Hematopoietic multipotent progenitor cell (in vitro differentiated cells): ENCODE measurements at regions not wholly inside any gene's neighbourhood (a gene's known extent, or its start where the extent isn't known, plus 50 kb on each side); places are given as distances from the start of the nearest gene placed in this dataset.
"Not testable (repeated sequence)": the region's sequence is repeated elsewhere in the genome, so short reads cannot be mapped to it uniquely, and the experiment has no call there.

ENCODE experiments used
- DNase-seq, 3 donors: peaks; one replicate each; pipeline ENCODE4 v3.0.0-alpha.2; 2011 to 2015; ENCODE audit warnings: low read depth in 2 of 3, low spot score in 2 of 3

GRCh38 chr17:22044706-22045246 lies 352.5 kb downstream of the KCNJ18 start:
- DNase-seq, result not testable (repeated sequence)

DNA sequence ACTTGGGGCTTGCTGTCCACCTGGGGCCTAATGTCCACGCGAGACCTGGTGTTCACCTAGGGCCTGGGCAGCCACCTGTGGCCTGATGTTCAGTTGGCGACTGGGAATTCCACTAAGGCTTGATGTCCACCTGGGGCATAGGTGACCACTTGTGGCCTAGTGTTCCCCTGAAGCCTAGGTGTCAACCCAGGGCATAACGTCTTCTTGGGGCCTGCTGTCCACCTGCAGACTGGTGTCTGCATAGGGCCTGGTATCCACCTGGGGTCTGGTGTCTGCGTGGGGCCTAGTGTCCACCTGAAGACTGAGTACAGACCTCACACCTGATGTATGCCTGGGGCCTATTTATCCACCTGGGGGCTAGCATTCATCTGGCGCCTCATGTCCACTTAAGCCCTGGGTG lies 355.2 kb downstream of the KCNJ18 start:
- not testable (repeated sequence) for DNase-seq

DNA sequence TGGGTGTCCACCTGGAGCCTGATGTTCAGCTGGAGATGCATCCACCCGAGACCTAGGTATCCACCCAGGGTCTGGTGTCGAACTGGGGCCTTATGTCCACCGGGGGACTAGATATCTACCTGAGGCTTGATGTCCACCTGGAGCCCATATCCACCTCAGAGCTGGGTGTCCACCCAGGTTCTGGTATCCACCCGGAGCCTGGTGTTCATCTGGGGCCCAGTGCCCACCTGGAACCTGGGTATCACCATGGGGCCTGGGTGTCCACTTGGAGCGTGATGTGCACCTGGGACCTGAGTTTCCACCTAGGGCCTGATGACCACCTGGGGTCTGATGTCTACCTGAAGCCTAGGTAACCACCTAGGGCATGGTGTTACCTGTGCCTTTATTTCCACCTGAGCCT lies 355.9 kb downstream of the KCNJ18 start:
- not testable (repeated sequence) for DNase-seq

GRCh38 chr17:22050766-22051165 lies 358.4 kb downstream of the KCNJ18 start:
- DNase-seq, result not testable (repeated sequence)

- DNase-seq, result not testable (repeated sequence)
Measured at GRCh38 chr17:22052715-22053114, 360.4 kb downstream of the KCNJ18 start.

DNA sequence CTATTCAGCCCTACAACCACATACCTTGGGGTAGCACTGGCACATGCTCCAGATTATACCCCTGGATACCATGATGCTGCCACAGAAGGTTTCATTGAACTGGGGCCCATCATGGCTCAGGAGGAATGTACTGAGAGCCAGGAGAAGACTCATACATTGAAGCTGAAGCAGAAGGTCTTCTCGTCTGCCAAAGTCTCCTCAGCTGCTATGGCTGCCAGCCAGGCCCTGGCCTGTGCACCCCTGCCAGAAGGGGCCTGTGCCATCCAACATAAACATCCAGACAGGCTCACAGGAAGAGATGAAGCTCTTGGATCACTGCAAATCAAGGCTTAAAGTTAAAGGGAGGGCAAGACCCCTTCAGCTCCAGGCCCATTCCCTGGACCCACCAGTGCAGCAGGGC lies 364.2 kb downstream of the KCNJ18 start:
- DNase-seq, result not testable (repeated sequence)

GRCh38 chr17:22075918-22076317 lies 383.6 kb downstream of the KCNJ18 start:
- not testable (repeated sequence) for DNase-seq

DNA sequence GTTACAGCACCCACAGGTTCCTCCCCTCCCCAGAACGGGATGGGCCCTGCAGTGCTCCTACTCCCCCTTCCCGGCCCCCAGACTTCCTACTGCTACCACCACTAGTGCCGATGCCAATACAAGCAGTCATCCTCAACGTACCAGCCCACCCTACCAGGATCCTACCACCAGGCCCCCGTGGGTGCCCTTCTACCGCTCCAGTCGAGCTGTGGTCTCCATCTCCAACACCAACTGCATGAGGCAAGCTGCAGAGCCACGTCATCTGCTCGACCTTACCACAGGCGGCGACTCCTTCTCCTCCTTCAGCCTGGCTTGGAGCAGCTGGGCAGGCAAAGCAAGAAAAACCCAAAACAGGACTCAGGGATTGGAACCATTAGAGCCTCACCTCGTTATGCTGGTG lies 396.3 kb downstream of the KCNJ18 start:
- DNase-seq, result not testable (repeated sequence)

- DNase-seq, result no peak
Measured at GRCh38 chr17:22090263-22090935, 398.1 kb downstream of the KCNJ18 start.

- not testable (repeated sequence) for DNase-seq
Measured at GRCh38 chr17:22091041-22091679, 398.8 kb downstream of the KCNJ18 start.

DNA sequence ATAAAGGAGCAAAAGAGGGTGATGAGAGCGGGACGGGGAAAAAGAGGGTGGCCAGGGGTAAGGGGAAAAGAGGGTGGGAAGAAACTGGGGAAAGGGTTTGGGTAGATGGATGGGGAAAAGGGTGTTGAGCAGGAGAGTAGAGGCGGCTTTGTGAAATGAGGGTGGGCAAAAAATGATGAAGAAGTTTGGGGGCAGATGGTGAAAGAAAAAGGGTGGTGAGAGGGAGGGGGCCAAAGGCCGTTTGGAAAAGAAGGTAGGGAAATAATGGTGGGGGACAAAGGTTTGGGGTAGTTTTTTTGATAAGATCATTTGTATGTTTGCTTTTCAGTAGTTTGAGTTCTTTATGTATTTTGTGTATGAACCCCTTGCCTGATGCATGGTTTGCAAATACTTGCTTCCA lies 399.5 kb downstream of the KCNJ18 start:
- not testable (repeated sequence) for DNase-seq

DNA sequence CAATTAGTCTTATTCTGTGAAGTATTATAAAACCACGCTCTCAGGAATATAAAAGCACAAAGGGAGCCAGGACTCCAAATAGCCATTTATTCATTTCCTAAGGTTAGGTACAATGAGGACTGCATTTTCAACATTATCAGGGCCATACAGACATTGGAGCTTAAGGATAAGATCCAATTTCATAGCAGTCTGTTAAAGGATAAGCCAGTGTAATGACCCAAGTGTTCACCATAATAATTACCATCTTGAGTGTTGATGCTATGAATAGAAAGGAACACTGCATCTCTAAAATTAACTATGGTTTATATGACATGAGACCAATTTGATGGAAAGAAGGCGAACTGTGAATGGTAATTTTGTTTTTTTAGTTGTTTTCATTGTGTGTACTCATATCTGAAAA lies 403.1 kb downstream of the KCNJ18 start:
- DNase-seq, result not testable (repeated sequence)

DNA sequence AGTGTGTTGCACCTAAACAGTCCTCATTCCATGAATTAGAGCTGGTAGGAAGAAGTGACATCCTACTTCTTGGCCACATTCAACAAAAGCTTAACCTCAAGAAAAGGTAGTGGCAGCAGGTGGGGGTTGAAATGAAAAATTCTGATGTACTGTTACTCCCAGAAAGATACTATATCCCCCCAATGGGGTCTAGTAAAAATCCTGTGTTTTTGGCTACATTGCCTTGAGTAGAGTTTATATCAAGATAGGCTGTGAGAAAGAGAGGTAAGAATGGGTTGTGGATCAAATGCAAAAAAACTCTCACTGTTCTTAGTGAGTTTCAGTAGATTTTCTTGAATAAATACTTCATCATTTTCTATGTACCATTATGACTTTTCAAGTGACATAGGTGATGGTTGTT lies 407.3 kb downstream of the KCNJ18 start:
- not testable (repeated sequence) for DNase-seq

GRCh38 chr17:22102177-22102576 lies 409.9 kb downstream of the KCNJ18 start:
- DNase-seq, result no peak

DNA sequence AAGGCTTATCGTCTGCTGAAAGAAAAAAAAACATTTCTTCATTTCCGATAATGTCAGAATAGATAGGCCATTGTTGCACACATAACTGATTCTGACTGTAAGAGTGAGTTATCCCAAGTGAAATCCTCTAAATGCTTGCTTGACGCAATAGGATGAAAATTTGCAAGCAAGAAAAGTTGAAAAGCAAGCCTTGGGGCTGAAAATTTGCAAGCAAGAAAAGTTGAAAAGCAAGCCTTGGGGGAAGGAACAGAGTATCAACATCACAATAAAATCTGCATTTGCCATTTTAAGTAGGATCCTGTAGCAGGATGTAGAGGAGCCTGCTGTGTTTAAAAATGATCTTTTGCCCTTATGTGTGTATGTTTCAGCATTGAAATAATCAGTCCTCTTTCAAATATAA lies 424.4 kb downstream of the KCNJ18 start:
- DNase-seq, result not testable (repeated sequence)

GRCh38 chr17:22117401-22117800 lies 425.1 kb downstream of the KCNJ18 start:
- not testable (repeated sequence) for DNase-seq

GRCh38 chr17:22119016-22119415 lies 426.7 kb downstream of the KCNJ18 start:
- not testable (repeated sequence) for DNase-seq

- not testable (repeated sequence) for DNase-seq
Measured at GRCh38 chr17:22119751-22120150, 427.4 kb downstream of the KCNJ18 start.

DNA sequence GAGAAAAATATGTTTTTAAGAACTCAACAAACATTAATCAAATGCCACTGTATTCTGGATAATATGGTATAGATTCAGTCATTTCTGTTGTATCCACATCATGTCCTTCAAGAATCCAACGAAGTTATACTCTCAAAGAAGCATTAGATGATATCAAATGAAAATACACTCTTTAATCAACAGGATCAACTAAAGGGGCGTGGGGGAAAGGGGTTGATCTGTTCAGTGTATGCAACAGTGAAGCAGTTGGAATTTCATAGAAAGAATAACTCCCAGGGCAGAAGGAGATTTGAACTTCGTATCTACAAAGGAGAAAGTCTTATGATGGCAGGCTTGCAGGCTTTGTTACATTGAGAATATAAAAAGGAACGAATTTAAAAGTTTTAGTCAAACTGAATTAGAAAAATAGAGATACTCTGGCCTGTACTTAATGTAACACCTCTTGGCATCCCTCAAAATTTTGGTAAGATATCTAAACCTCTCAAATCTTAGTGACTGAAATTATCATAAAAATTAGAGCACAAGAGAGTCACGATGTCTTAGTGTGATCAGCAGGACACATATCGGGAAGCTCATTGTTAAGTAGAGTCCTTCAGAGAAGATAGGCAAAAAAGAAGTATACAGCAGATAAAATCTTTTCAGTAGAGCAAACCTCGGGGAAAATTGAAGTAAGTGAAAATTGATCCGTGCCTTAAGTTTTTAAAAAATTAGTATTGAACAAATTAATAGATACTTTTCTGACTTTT lies 431.4 kb downstream of the KCNJ18 start:
- no peak for DNase-seq

GRCh38 chr17:22128171-22128570 lies 435.8 kb downstream of the KCNJ18 start:
- DNase-seq, result no peak

GRCh38 chr17:22128723-22129122 lies 436.4 kb downstream of the KCNJ18 start:
- DNase-seq, result no peak
